ENCODE measurements at regions not wholly inside any gene's neighbourhood (a gene's known extent, or its start where the extent isn't known, plus 50 kb on each side); places are given as distances from the start of the nearest gene placed in this dataset.
"Not testable (repeated sequence)": the region's sequence is repeated elsewhere in the genome, so short reads cannot be mapped to it uniquely, and the experiment has no call there.

DNA sequence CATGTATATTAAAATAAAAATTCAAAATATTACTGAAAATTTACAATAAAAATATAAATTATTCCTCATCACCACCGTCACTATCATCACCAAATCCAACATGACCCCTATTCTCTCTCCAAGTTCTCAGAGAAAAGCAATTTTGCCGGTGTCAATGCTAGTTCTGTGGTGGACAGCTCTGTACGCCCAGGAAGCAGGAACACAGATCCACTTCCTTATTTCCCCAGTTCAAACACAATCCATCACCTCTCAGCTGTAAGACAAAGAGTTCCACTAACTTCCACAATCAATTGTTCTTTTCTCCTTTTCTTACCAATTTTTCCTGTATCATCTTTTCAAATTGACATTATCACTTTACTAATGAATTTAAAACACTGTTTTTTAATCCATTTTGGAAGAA, 177.0 kb upstream of the LRRC61 start:
- TF ChIP-seq, protein P1, sequence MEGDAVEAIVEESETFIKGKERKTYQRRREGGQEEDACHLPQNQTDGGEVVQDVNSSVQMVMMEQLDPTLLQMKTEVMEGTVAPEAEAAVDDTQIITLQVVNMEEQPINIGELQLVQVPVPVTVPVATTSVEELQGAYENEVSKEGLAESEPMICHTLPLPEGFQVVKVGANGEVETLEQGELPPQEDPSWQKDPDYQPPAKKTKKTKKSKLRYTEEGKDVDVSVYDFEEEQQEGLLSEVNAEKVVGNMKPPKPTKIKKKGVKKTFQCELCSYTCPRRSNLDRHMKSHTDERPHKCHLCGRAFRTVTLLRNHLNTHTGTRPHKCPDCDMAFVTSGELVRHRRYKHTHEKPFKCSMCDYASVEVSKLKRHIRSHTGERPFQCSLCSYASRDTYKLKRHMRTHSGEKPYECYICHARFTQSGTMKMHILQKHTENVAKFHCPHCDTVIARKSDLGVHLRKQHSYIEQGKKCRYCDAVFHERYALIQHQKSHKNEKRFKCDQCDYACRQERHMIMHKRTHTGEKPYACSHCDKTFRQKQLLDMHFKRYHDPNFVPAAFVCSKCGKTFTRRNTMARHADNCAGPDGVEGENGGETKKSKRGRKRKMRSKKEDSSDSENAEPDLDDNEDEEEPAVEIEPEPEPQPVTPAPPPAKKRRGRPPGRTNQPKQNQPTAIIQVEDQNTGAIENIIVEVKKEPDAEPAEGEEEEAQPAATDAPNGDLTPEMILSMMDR (IDR thresholded peaks at IDR 0.05), result not testable (repeated sequence)
- TF ChIP-seq EZH2 (IDR thresholded peaks at IDR 0.05), result not testable (repeated sequence)
